Raji (cell line): ENCODE measurements at regions not wholly inside any gene's neighbourhood (a gene's known extent, or its start where the extent isn't known, plus 50 kb on each side); places are given as distances from the start of the nearest gene placed in this dataset.

Experiments used
- POLR2A ChIP-seq: IDR thresholded peaks from 2 replicates; pipeline ENCODE4 v1.6.1; 2011; ENCODE audit warnings: low read depth, low read length, control low read depth; ENCODE audit not compliant: insufficient read depth

GRCh38 chr18:46253498-46253897 lies 149.3 kb downstream of the HAUS1 start:
- no peak for TF ChIP-seq POLR2A

DNA sequence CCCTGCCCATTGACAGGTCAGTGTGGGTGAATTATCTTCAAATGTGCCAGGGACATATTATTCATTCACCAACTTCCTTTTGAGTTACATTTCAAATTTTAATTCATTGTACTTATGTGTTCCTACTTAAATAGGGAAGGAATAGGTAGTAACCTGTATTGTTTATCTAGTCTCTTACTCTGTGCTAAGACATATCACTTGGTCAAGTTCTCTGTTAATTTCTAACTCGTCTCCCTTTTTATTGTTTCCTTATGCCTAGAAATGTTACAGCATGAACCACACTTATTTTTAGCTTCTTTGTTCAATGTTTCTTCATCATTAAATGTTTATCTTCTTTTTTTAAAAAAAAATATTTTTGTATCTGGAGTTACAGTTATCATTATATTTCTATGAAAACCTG lies 151.9 kb downstream of the HAUS1 start:
- no peak for TF ChIP-seq POLR2A

DNA sequence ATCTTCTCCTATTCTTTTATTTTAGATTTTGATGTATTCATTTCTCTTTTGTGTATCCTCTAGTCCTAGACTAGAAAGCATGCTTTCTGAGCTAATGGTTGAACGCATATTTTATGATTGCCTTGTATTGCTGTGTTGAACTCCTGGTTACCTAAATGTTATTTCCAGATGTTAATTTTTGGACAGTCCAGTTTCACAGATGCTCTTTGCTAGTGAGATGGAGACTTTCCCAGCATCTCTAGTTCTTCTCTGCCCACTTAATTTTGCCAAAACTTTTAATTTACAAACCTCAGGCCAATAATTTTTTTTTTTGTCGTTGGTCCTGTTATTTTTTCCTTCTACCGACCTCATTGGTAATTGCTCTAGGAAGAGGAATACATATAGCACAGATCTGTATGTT lies 153.2 kb downstream of the HAUS1 start:
- TF ChIP-seq POLR2A = no peak

- no peak for TF ChIP-seq POLR2A
Observed at GRCh38 chr18:46260016-46260878, 156.1 kb downstream of the HAUS1 start.

GRCh38 chr18:46260879-46261143 lies 156.6 kb downstream of the HAUS1 start:
- TF ChIP-seq POLR2A = no peak

GRCh38 chr18:46261799-46262198 lies 157.6 kb downstream of the HAUS1 start:
- no peak for TF ChIP-seq POLR2A

- TF ChIP-seq POLR2A = no peak
Observed at GRCh38 chr18:46262856-46263255, 158.7 kb downstream of the HAUS1 start.

DNA sequence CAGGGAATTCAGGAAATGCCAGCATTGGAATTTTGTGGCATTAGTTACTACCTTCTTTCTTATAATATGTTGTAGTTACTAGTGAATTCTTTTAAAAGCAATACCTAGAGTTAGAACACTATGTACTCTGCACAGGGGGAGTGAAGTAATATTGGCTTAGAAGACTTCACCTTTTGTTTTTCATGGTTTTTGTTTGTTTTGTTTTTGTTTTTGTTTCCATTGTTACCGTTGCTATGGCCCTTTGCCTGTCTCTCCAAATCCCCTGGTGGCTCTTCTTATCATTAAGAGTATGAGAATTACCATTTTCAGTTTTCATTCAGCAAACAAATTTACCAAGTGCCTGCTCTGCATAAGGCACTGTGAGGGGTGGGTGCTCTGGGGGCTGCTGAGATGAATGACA lies 160.1 kb downstream of the HAUS1 start:
- no peak for TF ChIP-seq POLR2A

DNA sequence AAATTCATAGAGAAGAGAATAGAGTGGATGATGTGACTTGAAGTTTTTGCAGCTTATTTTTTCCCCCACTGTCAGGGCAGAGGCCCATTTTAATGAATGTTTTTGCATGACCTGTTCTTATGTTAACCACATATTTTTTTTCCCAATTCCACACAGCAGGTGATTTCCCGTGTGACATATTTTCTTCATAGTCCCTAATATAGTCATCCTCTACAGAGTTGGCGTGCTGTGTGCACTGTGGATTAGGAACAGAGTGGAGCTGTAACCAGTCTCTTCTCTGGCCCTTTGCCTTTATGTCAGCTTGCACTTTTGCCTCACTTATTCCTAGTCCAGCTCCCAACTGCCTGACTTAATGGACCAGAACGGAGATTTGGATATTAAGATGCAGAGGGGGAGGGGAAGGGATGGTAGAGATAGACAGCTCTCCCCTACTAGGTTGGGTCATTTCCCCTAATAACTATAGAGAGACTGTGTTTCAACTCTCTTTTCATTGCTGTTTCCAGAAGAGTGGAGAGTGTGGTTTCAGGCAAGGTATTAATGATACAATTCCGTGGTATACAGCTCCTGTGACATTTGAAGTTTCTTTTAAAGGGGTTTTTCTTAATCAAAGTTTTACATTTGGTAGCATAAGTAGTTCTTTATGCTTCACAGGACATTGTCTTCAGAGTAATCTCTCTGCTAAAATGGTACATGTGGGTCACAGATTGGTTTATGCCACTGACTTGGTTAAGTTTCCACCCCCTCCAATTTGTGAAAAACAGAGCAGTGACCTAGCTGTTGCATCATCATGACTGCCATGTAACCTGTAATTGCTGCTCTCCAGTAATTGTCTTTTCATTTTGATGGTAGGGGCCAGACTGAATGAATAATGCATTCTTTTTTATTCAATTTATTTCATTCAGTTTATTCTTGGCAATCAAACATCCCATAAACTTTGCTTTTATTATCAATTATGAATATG lies 161.3 kb downstream of the HAUS1 start:
- TF ChIP-seq POLR2A = no peak

DNA sequence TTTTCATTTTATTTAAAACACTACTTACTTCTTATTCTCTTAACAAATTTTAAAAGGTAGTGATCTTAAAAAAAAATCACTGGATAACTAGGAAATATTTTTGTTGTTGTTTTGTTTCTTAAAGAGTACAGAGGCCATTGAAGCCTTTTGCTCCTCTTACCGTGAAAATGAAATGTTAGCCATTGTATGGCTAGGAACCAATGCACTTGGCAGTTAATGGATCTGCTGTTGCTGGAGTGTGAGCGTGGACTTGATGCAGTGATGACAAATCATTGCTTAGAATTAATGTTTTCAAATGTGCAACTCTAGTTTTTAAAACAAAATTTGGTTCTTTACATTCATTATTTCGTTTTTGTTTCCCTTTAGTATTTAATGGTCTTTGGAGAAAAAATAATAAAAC lies 162.3 kb downstream of the HAUS1 start:
- no peak for TF ChIP-seq POLR2A

GRCh38 chr18:46268671-46269070 lies 164.5 kb downstream of the HAUS1 start:
- no peak for TF ChIP-seq POLR2A

GRCh38 chr18:46269275-46269674 lies 165.1 kb downstream of the HAUS1 start:
- TF ChIP-seq POLR2A = no peak

DNA sequence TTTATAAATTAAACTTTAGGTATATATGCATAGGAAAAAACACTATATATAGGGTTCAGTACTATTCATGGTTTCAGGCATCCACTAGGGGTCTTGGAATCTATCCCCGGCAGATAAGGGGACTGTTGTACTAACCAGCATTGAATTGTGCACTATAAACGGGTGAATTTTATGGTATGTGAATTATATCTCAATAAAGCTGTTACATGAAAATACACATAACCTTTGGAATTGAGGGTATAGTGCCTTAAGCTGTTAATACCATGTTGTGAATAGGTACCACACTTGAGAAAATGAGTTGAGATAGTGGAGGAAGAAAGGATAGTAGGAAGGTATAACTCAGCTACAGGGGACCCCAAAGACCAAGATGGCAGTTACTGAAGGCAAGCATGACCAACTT lies 167.3 kb downstream of the HAUS1 start:
- TF ChIP-seq POLR2A = no peak

DNA sequence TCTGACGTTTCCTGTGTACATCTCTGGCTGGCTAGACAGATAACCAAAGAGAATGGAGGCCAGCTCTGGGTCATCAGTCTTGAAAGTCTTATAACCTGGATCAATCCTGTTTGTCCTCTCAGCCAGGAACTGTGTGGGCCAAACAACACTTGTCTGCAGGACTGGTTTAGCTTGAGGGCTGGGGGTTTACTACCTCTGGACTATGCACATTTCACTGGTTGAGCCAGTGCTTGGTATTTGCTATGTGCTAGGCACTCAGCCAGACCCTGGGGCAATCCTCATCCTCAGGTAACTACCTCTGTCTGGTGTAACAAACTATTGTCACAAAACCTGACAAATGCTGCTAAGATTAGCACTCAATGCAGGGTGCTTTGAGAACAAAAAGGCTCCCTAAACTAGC lies 169.7 kb downstream of the HAUS1 start:
- no peak for TF ChIP-seq POLR2A

DNA sequence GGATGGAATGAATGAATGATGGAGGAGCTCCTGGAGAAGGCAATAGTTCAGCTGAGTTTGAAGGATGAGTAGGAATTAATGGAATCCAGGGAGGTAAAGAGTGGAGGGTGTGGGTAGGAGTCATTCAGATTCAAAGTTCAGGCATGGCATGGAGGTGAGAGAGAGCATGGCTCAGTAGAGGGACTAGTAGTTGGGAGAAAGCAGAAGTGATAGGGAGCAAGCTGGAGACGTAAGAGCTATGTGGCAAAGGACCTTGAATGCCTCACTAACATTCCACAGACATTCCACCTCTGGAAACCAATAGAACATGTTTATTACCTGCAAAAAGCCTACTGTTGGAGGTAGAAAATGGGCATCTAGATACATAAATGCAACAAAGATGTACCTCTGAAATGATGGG lies 170.1 kb downstream of the HAUS1 start:
- TF ChIP-seq POLR2A = no peak

DNA sequence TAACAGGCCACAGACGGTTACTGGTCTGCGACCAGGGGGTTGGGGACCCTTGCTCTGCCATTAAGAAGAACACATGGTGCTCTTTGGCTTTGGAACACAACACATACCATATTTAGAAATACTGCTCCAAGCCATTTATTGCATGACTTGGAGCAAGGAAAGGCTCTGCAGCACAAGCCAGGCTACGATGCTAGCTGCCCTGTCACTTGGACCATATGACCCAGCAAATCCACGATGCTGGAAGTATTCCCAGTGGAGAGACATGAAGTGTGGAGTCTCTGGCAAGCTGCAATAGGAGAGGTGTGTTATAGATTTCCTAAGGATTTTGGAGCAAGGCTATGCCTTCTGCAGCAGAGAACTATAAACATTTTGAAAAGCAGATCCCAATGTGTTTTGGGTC lies 171.2 kb downstream of the HAUS1 start:
- TF ChIP-seq POLR2A = no peak

DNA sequence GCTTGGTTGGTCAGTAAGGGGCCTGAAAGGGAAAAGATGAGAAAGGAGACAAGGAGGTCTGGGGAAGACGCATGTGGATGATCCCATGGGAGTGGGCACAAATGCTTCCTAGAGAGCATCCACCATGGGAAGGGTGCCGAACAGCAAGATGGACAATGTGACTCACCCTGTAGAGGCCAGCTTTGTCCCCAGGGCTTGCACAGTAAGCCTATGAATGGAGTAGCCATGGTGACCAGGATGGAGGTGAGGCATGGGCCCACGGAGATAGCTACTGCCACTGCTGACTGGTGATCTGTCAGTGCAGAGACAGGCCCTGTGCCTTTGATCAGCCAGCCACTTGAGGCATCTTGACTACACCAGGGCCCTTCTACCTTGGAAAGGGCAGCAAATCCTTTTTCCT lies 172.6 kb downstream of the HAUS1 start:
- TF ChIP-seq POLR2A = no peak
